ENCODE measurements at regions not wholly inside any gene's neighbourhood (a gene's known extent, or its start where the extent isn't known, plus 50 kb on each side); places are given as distances from the start of the nearest gene placed in this dataset.

GRCh38 chr2:195606179-195606578, 50.8 kb upstream of the SLC39A10 start:
- TF ChIP-seq SIRT6 (IDR thresholded peaks at IDR 0.05; ENCODE audit: low read length) (no peak), SP1 (IDR thresholded peaks at IDR 0.05; ENCODE audit: low read depth, low read length) (no peak), ZNF274 (IDR thresholded peaks at IDR 0.05; ENCODE audit: borderline replicate concordance, extremely low read depth, low read length) (no peak), RFX5 (IDR thresholded peaks at IDR 0.05; ENCODE audit: borderline replicate concordance, low read depth, low read length) (no peak), KDM5A (IDR thresholded peaks at IDR 0.05; ENCODE audit: low read length) (no peak), POLR2AphosphoS5 (IDR thresholded peaks at IDR 0.05; ENCODE audit: low read depth, low read length) (no peak)
- TF ChIP-seq, protein P1, sequence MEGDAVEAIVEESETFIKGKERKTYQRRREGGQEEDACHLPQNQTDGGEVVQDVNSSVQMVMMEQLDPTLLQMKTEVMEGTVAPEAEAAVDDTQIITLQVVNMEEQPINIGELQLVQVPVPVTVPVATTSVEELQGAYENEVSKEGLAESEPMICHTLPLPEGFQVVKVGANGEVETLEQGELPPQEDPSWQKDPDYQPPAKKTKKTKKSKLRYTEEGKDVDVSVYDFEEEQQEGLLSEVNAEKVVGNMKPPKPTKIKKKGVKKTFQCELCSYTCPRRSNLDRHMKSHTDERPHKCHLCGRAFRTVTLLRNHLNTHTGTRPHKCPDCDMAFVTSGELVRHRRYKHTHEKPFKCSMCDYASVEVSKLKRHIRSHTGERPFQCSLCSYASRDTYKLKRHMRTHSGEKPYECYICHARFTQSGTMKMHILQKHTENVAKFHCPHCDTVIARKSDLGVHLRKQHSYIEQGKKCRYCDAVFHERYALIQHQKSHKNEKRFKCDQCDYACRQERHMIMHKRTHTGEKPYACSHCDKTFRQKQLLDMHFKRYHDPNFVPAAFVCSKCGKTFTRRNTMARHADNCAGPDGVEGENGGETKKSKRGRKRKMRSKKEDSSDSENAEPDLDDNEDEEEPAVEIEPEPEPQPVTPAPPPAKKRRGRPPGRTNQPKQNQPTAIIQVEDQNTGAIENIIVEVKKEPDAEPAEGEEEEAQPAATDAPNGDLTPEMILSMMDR (IDR thresholded peaks at IDR 0.05; ENCODE audit: control extremely low read depth in 1 of 3, insufficient read depth in 1 of 3, low read depth in 1 of 3, low read length in 3 of 3), result no peak
- TF ChIP-seq, protein P2, sequence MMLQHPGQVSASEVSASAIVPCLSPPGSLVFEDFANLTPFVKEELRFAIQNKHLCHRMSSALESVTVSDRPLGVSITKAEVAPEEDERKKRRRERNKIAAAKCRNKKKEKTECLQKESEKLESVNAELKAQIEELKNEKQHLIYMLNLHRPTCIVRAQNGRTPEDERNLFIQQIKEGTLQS (IDR thresholded peaks at IDR 0.05; ENCODE audit: insufficient read depth, low read depth, low read length), result no peak
